SK-N-SH (cell line): ENCODE measurements at regions not wholly inside any gene's neighbourhood (a gene's known extent, or its start where the extent isn't known, plus 50 kb on each side); places are given as distances from the start of the nearest gene placed in this dataset.

Source experiments
- CTCF ChIA-PET: fragments of 300-600, 350-600 bp; formaldehyde crosslinking; extraction: SDS; loops from one replicate; lab custom pipeline; 2021; lab: Yijun Ruan, JAX
- POLR2A ChIA-PET: fragments of 350-600 bp; sonication (Branson Sonifier 250); formaldehyde crosslinking; extraction: SDS; loops from one replicate; lab custom pipeline; 2020; ENCODE audit warnings: antibody characterized with exemption, inconsistent platforms; lab: Yijun Ruan, JAX
- DNase-seq: peaks from one replicate; pipeline ENCODE4 v3.0.0; 2012
- H2AFZ ChIP-seq: fragments of 200-600 bp; sonication (generic); 2 replicates; pipeline ENCODE4 v1.8.1; 2016; ENCODE audit warnings: antibody characterized with exemption, mild to moderate bottlenecking, low read depth
- H3F3A ChIP-seq: fragments of 200-600 bp; sonication (generic); replicated peaks from 2 replicates; pipeline ENCODE3; 2016; ENCODE audit warnings: antibody characterized with exemption, mild to moderate bottlenecking; ENCODE audit not compliant: insufficient read depth
- H3K27ac ChIP-seq, 2 experiments: fragments of 200-500 bp in 1 of 2; fragments of 200-600 bp in 1 of 2; sonication (Bioruptor generic) in 1 of 2; sonication (generic), shearing (Covaris generic) in 1 of 2; 2 replicates each; pipeline versions ENCODE4 v1.5.1 to v1.6.1; 2014 to 2016; ENCODE audit warnings: low read depth in 2 of 2, inconsistent platforms in 1 of 2, low read length in 1 of 2, mild to moderate bottlenecking in 1 of 2, mixed read lengths in 1 of 2
- H3K27me3 ChIP-seq: fragments of 200-600 bp; sonication (generic), shearing (Covaris generic); 2 replicates; pipeline ENCODE4 v1.6.1; 2016; ENCODE audit warnings: mixed run types; ENCODE audit not compliant: insufficient read depth
- H3K36me3 ChIP-seq, 2 experiments: fragments of 200-500 bp in 1 of 2; fragments of 200-600 bp in 1 of 2; sonication (Bioruptor generic) in 1 of 2; sonication (generic) in 1 of 2; replicated peaks in 1 of 2; 2 replicates each; pipeline versions ENCODE3 to v1.5.1; 2014 to 2016; ENCODE audit warnings: low read length in 1 of 2, mild to moderate bottlenecking in 1 of 2; ENCODE audit not compliant: insufficient read depth in 2 of 2, control insufficient read depth in 1 of 2
- H3K4me1 ChIP-seq, 2 experiments: fragments of 200-500 bp in 1 of 2; fragments of 200-600 bp in 1 of 2; sonication (Bioruptor generic) in 1 of 2; sonication (generic), shearing (Covaris generic) in 1 of 2; 2 replicates each; pipeline versions ENCODE4 v1.5.1 to v1.6.1; 2014 to 2016; ENCODE audit warnings: low read depth in 1 of 2, low read length in 1 of 2, mixed run types in 1 of 2; ENCODE audit not compliant: insufficient read depth in 2 of 2, control insufficient read depth in 1 of 2
- H3K4me2 ChIP-seq: fragments of 200-600 bp; sonication (generic), shearing (Covaris generic); 2 replicates; pipeline ENCODE4 v1.6.1; 2017; ENCODE audit warnings: mixed run types
- H3K4me3 ChIP-seq, 2 experiments: fragments of 200-500 bp in 1 of 2; fragments of 200-600 bp in 1 of 2; sonication (Bioruptor generic) in 1 of 2; sonication (generic), shearing (Covaris generic) in 1 of 2; 2 replicates each; pipeline versions ENCODE4 v1.5.1 to v1.8.1; 2014 to 2016; ENCODE audit warnings: low read depth in 2 of 2, inconsistent platforms in 1 of 2, low read length in 1 of 2, mild to moderate bottlenecking in 1 of 2, mixed read lengths in 1 of 2, moderate library complexity in 1 of 2
- H3K79me2 ChIP-seq: fragments of 200-600 bp; sonication (generic); 2 replicates; pipeline ENCODE4 v1.8.1; 2017; ENCODE audit warnings: mild to moderate bottlenecking; ENCODE audit not compliant: insufficient read depth
- H3K9ac ChIP-seq: fragments of 200-600 bp; sonication (generic); 2 replicates; pipeline ENCODE4 v1.6.1; 2017; ENCODE audit warnings: mixed run types
- H3K9me2 ChIP-seq: fragments of 200-600 bp; sonication (generic); 2 replicates; pipeline ENCODE4 v1.6.1; 2017; ENCODE audit warnings: mixed run types
- H3K9me3 ChIP-seq: fragments of 200-600 bp; sonication (generic); 2 replicates; pipeline ENCODE4 v1.6.1; 2017; ENCODE audit warnings: mixed run types, mild to moderate bottlenecking, moderate library complexity
- H4K20me1 ChIP-seq: fragments of 200-600 bp; sonication (generic); 2 replicates; pipeline ENCODE4 v1.6.1; 2017; ENCODE audit warnings: mild to moderate bottlenecking, mixed run types; ENCODE audit not compliant: insufficient read depth
- CHD2 ChIP-seq: fragments of 150-350 bp; IDR thresholded peaks from 2 replicates; pipeline ENCODE4 v1.6.1; 2018; ENCODE audit warnings: low read length; ENCODE audit not compliant: partially characterized antibody
- CTCF ChIP-seq: fragments of 200-600 bp; sonication (generic); IDR thresholded peaks from 2 replicates; pipeline ENCODE4 v1.6.1; 2017; ENCODE audit warnings: antibody characterized with exemption, mild to moderate bottlenecking, moderate library complexity
- EP300 ChIP-seq, 2 experiments: IDR thresholded peaks; 2 replicates each; pipeline versions ENCODE4 v1.4.0 to v1.6.1; 2012; ENCODE audit warnings: borderline replicate concordance in 1 of 2, low read depth in 1 of 2, low read length in 1 of 2
- EZH2phosphoT487 ChIP-seq: fragments of 200-600 bp; sonication (generic); IDR thresholded peaks from 2 replicates; pipeline ENCODE4 v1.6.1; 2017; ENCODE audit warnings: low read depth, mixed run types, mild to moderate bottlenecking, antibody characterized with exemption, moderate library complexity, borderline replicate concordance
- FOSL2 ChIP-seq: IDR thresholded peaks from 2 replicates; pipeline ENCODE4 v1.4.0; 2012; ENCODE audit warnings: low read depth, mild to moderate bottlenecking, moderate library complexity, borderline replicate concordance
- FOXJ3 ChIP-seq: sonication (generic); formaldehyde crosslinking; IDR thresholded peaks from 2 replicates; pipeline ENCODE4 v1.5.1; 2020; ENCODE audit warnings: mild to moderate bottlenecking, missing genetic modification reagents
- FOXM1 ChIP-seq: IDR thresholded peaks from 2 replicates; pipeline ENCODE4 v1.4.0; 2012; ENCODE audit warnings: low read depth, mild to moderate bottlenecking
- GABPA ChIP-seq: IDR thresholded peaks from 2 replicates; pipeline ENCODE4 v1.4.0; 2012; ENCODE audit warnings: low read depth, mild to moderate bottlenecking
- MEF2A ChIP-seq: IDR thresholded peaks from 2 replicates; pipeline ENCODE4 v1.4.0; 2012; ENCODE audit warnings: low read depth, borderline replicate concordance
- PBX3 ChIP-seq: IDR thresholded peaks from 2 replicates; pipeline ENCODE4; 2012
- POLR2AphosphoS5 ChIP-seq: IDR thresholded peaks from 2 replicates; pipeline ENCODE4 v1.6.1; 2012; ENCODE audit warnings: low read depth, low read length
- RCOR1 ChIP-seq: fragments of 150-350 bp; IDR thresholded peaks from 2 replicates; pipeline ENCODE4 v1.6.1; 2017; ENCODE audit warnings: antibody characterized with exemption, low read length
- REST ChIP-seq: IDR thresholded peaks from 2 replicates; pipeline ENCODE4 v1.6.1; 2012; ENCODE audit warnings: mild to moderate bottlenecking, low read depth, low read length, moderate library complexity
- RFX5 ChIP-seq: IDR thresholded peaks from 2 replicates; pipeline ENCODE4 v1.6.1; 2012; ENCODE audit warnings: mild to moderate bottlenecking, improper control_type of control experiment, low read length
- RXRA ChIP-seq: IDR thresholded peaks from 2 replicates; pipeline ENCODE4 v1.4.0; 2012; ENCODE audit warnings: low read depth, mild to moderate bottlenecking, borderline replicate concordance
- SMC3 ChIP-seq: IDR thresholded peaks from 2 replicates; pipeline ENCODE4 v1.6.1; 2012; ENCODE audit warnings: low read depth, low read length, improper control_type of control experiment
- TAF1 ChIP-seq: IDR thresholded peaks from 2 replicates; pipeline ENCODE4 v1.6.1; 2012; ENCODE audit warnings: low read depth, mild to moderate bottlenecking, low read length, moderate library complexity, borderline replicate concordance
- TCF12 ChIP-seq: IDR thresholded peaks from 2 replicates; pipeline ENCODE4 v1.4.0; 2012
- YY1 ChIP-seq: IDR thresholded peaks from 2 replicates; pipeline ENCODE4 v1.4.0; 2012; ENCODE audit warnings: low read depth, mild to moderate bottlenecking
- ZBTB33 ChIP-seq: IDR thresholded peaks from 2 replicates; pipeline ENCODE4 v1.4.0; 2012; ENCODE audit warnings: low read depth, borderline replicate concordance
- WGBS: methylation state at CpG from one replicate; pipeline ENCODE4 v1.1.6; 2017; ENCODE audit warnings: low lambda C conversion rate; 5-methylcytosine and 5-hydroxymethylcytosine counted together
- TF ChIP-seq, protein P1 (sequence below): fragments of 150-350 bp; IDR thresholded peaks from 2 replicates; pipeline ENCODE4 v1.6.1; 2016; ENCODE audit warnings: mild to moderate bottlenecking, low read depth, low read length
- TF ChIP-seq, protein P2 (sequence below): IDR thresholded peaks from 2 replicates; pipeline ENCODE4 v1.4.0; 2012; ENCODE audit warnings: low read depth, borderline replicate concordance
- TF ChIP-seq, protein P3 (sequence below): IDR thresholded peaks from 2 replicates; pipeline ENCODE4 v1.4.0; 2012; ENCODE audit warnings: low read depth

DNA sequence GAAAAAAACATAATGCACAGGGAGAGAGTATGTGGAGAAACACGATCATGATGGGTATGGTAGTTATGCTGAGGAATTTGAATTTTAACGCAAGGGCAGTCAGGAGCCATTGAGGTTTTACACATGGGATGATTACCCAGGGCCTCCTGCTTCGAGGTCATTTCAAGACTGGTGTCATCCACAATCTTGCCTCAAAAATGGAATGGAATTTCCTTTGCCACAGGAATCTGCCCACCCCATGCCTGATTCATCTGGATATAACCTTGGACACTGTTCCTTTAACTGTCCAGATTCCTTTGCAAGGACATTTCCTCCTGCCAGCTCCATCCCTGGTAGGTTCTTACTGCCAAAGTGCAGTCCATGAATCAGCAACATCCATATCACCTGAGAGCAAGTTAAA is 655.9 kb upstream of the TENM4 start:
- no peaks in the 10 kb centered on the region for H3K27me3 ChIP-seq
- DNase-seq = no peak
- no peaks in the 10 kb centered on the region for H3K9me3 ChIP-seq
- H3K4me1 ChIP-seq = peaks cover 0 to 15% of the 10 kb centered on the region in 2 experiments; a peak in 1 of 4 replicates
- peaks cover 6% of the 10 kb centered on the region for H3F3A ChIP-seq
- peak overlapping the region; percentile 40; the same call in 1 of the 2 replicates for H3K4me2 ChIP-seq
- H3K27ac ChIP-seq = peak overlapping the region in 1 of 2 experiments; percentile 35; a peak in 2 of 4 replicates
- H3K9me2 ChIP-seq = no peaks in the 10 kb centered on the region
- H3K36me3 ChIP-seq = no peaks in the 10 kb centered on the region
- H3K4me3 ChIP-seq = no peak overlapping the region
- H2AFZ ChIP-seq = peak overlapping the region; percentile 24; the same call in 1 of the 2 replicates
- no peaks in the 10 kb centered on the region for H4K20me1 ChIP-seq
- H3K9ac ChIP-seq = no peak overlapping the region
- ChIA-PET POLR2A (no interaction called here), CTCF (interaction anchor here (0.7 kb wide), 1 partner anchor 9 kb away, joined by 3 read pairs; no protein-coding TSS in a partner anchor)
- WGBS = 38% methylated on average over 3 of the region's 3 CpGs
- H3K79me2 ChIP-seq = no peaks in the 10 kb centered on the region
- TF ChIP-seq, protein P1, sequence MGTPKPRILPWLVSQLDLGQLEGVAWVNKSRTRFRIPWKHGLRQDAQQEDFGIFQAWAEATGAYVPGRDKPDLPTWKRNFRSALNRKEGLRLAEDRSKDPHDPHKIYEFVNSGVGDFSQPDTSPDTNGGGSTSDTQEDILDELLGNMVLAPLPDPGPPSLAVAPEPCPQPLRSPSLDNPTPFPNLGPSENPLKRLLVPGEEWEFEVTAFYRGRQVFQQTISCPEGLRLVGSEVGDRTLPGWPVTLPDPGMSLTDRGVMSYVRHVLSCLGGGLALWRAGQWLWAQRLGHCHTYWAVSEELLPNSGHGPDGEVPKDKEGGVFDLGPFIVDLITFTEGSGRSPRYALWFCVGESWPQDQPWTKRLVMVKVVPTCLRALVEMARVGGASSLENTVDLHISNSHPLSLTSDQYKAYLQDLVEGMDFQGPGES = no peak
- TF ChIP-seq YY1 = no peak
- no peak for TF ChIP-seq FOXM1
- peak; percentile 61; the same call in 1 of the 2 replicates for TF ChIP-seq FOSL2
- TF ChIP-seq, protein P2, sequence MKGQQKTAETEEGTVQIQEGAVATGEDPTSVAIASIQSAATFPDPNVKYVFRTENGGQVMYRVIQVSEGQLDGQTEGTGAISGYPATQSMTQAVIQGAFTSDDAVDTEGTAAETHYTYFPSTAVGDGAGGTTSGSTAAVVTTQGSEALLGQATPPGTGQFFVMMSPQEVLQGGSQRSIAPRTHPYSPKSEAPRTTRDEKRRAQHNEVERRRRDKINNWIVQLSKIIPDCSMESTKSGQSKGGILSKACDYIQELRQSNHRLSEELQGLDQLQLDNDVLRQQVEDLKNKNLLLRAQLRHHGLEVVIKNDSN = no peak
- TF ChIP-seq, protein P3, sequence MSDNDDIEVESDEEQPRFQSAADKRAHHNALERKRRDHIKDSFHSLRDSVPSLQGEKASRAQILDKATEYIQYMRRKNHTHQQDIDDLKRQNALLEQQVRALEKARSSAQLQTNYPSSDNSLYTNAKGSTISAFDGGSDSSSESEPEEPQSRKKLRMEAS = peak; percentile 68; the same call in 1 of the 2 replicates
- TF ChIP-seq SMC3 = no peak
- no peak for TF ChIP-seq CHD2
- no peak for TF ChIP-seq EZH2phosphoT487
- TF ChIP-seq RXRA = peak; percentile 40; the same call in 1 of the 2 replicates
- TF ChIP-seq GABPA = no peak
- TF ChIP-seq FOXJ3 = no peak
- no peak for TF ChIP-seq ZBTB33
- TF ChIP-seq POLR2AphosphoS5 = no peak
- TF ChIP-seq MEF2A = no peak
- 0 out of 4 replicates have a peak, but pooled peaks of 1 of the 2 experiments have one; percentile 19 for TF ChIP-seq EP300 (IDR thresholded peaks at IDR 0.05; ENCODE audit: borderline replicate concordance in 1 of 2, low read depth in 1 of 2, low read length in 1 of 2)
- no peak for TF ChIP-seq TAF1
- peak; percentile 49; the same call in 1 of the 2 replicates for TF ChIP-seq TCF12
- TF ChIP-seq RCOR1 = no peak
- no peak for TF ChIP-seq RFX5
- peak; percentile 45 for TF ChIP-seq PBX3
- TF ChIP-seq CTCF = no peak
- no peak for TF ChIP-seq REST
